Kidney (tissue), 13 donors: ENCODE measurements at regions not wholly inside any gene's neighbourhood (a gene's known extent, or its start where the extent isn't known, plus 50 kb on each side); places are given as distances from the start of the nearest gene placed in this dataset.

Experiments
- DNase-seq, 5 donors: peaks; one replicate each; pipeline ENCODE4 v3.0.0-alpha.2; 2013 to 2020
- FAIRE-seq: peaks from 2 replicates; lab custom pipeline; 2012; peaks lifted over from hg19 to GRCh38; lab: Jason Lieb, UNC
- H3K27ac ChIP-seq, 2 donors: one replicate each; pipeline ENCODE4 v1.7.0; 2013; ENCODE audit warnings: low read depth in 2 of 2, low read length in 2 of 2, inconsistent platforms in 1 of 2
- H3K27me3 ChIP-seq: one replicate; pipeline ENCODE4 v1.7.1; 2013; ENCODE audit warnings: low read length, inconsistent platforms; ENCODE audit not compliant: control insufficient read depth, insufficient read depth
- H3K36me3 ChIP-seq, 3 donors: one replicate each; pipeline versions ENCODE4 v1.7.0 to v1.7.1; 2013; ENCODE audit warnings: low read length in 3 of 3, control low read depth in 1 of 3, inconsistent platforms in 1 of 3; ENCODE audit not compliant: insufficient read depth in 3 of 3, control insufficient read depth in 2 of 3
- H3K4me1 ChIP-seq, 3 donors: one replicate each; pipeline versions ENCODE4 v1.7.0 to v1.7.1; 2013; ENCODE audit warnings: low read length in 3 of 3, inconsistent platforms in 1 of 3, low read depth in 1 of 3; ENCODE audit not compliant: control insufficient read depth in 2 of 3, insufficient read depth in 2 of 3
- H3K4me3 ChIP-seq, 3 donors: one replicate each; pipeline versions ENCODE4 v1.7.0 to v1.8.1; 2013; ENCODE audit warnings: low read length in 3 of 3, control low read depth in 1 of 3, inconsistent platforms in 1 of 3
- H3K9ac ChIP-seq, 3 donors: one replicate each; pipeline versions ENCODE4 v1.7.0 to v1.7.1; 2013; ENCODE audit warnings: low read length in 3 of 3, control low read depth in 1 of 3, inconsistent platforms in 1 of 3
- H3K9me3 ChIP-seq, 3 donors: one replicate each; pipeline versions ENCODE4 v1.7.0 to v1.7.1; 2013; ENCODE audit warnings: low read length in 3 of 3, control low read depth in 1 of 3, inconsistent platforms in 1 of 3; ENCODE audit not compliant: control insufficient read depth in 2 of 3, insufficient read depth in 1 of 3
- CTCF ChIP-seq: IDR thresholded peaks from 3 replicates; pipeline ENCODE4 v1.5.1; 2012; ENCODE audit warnings: mild to moderate bottlenecking, moderate library complexity, borderline replicate concordance; ENCODE audit not compliant: insufficient read depth; ENCODE audit errors: extremely low read depth
- intact Hi-C: fragments of 100-400 bp; cut with DNase I; formaldehyde crosslinking; loops from one replicate; pipeline ENCODE4 v1.11.1; 2022
- donor health status: control.
- donor health status: control.
- donor health status: control.
- donor health status: control.
- donor health status: control.
- donor health status: DM: yes; HTN: yes; CAD: no.
- donor health status: Normal renal cell carcinoma (clear cell type).

GRCh38 chr3:87349833-87350232 lies 73.4 kb upstream of the POU1F1 start:
- no peaks in the 10 kb centered on the region for H3K27me3 ChIP-seq
- no peaks in the 10 kb centered on the region for H3K9me3 ChIP-seq
- intact Hi-C loops, result no loop called here
- H3K36me3 ChIP-seq, result no peaks in the 10 kb centered on the region
- DNase-seq (no peak), FAIRE-seq (no peak)
- no peak for TF ChIP-seq CTCF
- no peak overlapping the region for H3K4me3 ChIP-seq
- H3K27ac ChIP-seq, result no peak overlapping the region
- no peaks in the 10 kb centered on the region for H3K4me1 ChIP-seq
- H3K9ac ChIP-seq, result no peak overlapping the region

- Histone ChIP-seq H3K9me3 (no peaks in the 10 kb centered on the region), H3K4me3 (no peak overlapping the region), H3K27ac (no peak overlapping the region), H3K4me1 (no peaks in the 10 kb centered on the region), H3K9ac (no peak overlapping the region), H3K36me3 (no peaks in the 10 kb centered on the region), H3K27me3 (no peaks in the 10 kb centered on the region)
- FAIRE-seq, result no peak
- TF ChIP-seq CTCF, result no peak
- no peak for DNase-seq
- intact Hi-C loops, result no loop called here
Observed at GRCh38 chr3:87336761-87337160, 60.4 kb upstream of the POU1F1 start.

GRCh38 chr3:87335931-87336330 lies 59.5 kb upstream of the POU1F1 start:
- H3K27ac ChIP-seq, result no peak overlapping the region
- no peak for TF ChIP-seq CTCF
- H3K4me1 ChIP-seq, result no peaks in the 10 kb centered on the region
- H3K9me3 ChIP-seq, result no peaks in the 10 kb centered on the region
- FAIRE-seq (no peak), DNase-seq (no peak)
- H3K9ac ChIP-seq, result no peak overlapping the region
- no peaks in the 10 kb centered on the region for H3K27me3 ChIP-seq
- H3K4me3 ChIP-seq, result no peak overlapping the region
- intact Hi-C loops, result no loop called here
- no peaks in the 10 kb centered on the region for H3K36me3 ChIP-seq

GRCh38 chr3:87333393-87333892 lies 57.1 kb upstream of the POU1F1 start:
- FAIRE-seq, result no peak
- no peak overlapping the region for H3K4me3 ChIP-seq
- no peak for TF ChIP-seq CTCF
- no peak for DNase-seq
- no peak overlapping the region for H3K9ac ChIP-seq
- intact Hi-C loops, result no loop called here
- H3K27me3 ChIP-seq, result no peaks in the 10 kb centered on the region
- H3K36me3 ChIP-seq, result no peaks in the 10 kb centered on the region
- no peaks in the 10 kb centered on the region for H3K9me3 ChIP-seq
- no peaks in the 10 kb centered on the region for H3K4me1 ChIP-seq
- H3K27ac ChIP-seq, result no peak overlapping the region
